ENCODE measurements at regions not wholly inside any gene's neighbourhood (a gene's known extent, or its start where the extent isn't known, plus 50 kb on each side); places are given as distances from the start of the nearest gene placed in this dataset.
"Not testable (repeated sequence)": the region's sequence is repeated elsewhere in the genome, so short reads cannot be mapped to it uniquely, and the experiment has no call there.

DNA sequence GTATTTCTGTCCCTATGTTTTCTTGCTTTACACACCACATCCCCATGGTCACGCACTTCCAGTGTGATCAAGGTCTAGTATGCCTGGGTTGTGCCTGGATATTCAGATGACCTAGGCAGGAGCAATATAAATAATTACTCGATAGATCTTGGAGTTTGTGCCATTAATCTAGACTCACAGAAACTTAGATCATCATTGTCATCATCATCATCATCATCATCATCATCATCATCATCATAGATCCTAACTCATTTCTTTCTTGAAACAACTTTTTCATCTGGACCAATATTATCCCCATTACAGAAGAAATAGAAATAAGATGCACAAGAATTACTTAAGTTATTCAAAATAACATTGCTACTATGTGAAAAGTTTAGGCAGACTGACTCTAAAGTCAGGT lies 130.3 kb upstream of the LRRTM4 start:
- no peaks in the 10 kb centered on the region for H3K36me3 Mint-ChIP-seq
- H3K4me3 Mint-ChIP-seq = no peak overlapping the region
- no peaks in the 10 kb centered on the region for H3K4me1 Mint-ChIP-seq
- DNase-seq (ENCODE audit: low spot score in 2 of 2) (no peak), ATAC-seq (ENCODE audit: low read depth) (no peak)
- H3K27me3 Mint-ChIP-seq = no peaks in the 10 kb centered on the region
- H3K27ac Mint-ChIP-seq = no peak overlapping the region
- peaks cover 2% of the 10 kb centered on the region for H3K9me3 Mint-ChIP-seq

DNA sequence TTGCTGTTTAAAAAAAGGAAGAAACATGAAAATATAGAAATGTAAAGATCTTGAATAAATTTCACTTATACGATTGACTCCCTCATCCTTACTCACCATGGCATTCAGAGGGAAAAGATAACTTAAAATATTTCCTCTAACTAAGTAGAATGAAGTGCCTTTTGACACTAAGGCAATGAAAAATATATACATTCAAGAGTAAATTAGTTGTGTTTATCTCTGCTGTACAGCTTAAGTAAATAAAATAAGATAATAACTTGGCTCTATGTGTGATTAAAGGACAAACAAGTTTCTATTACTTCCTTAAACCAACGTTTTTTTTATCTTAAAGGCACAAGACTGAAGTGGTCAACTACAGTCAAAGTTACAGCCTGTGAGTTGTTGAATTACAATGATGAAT lies 142.3 kb upstream of the LRRTM4 start:
- no peaks in the 10 kb centered on the region for H3K36me3 Mint-ChIP-seq
- H3K27me3 Mint-ChIP-seq = no peaks in the 10 kb centered on the region
- ATAC-seq (ENCODE audit: low read depth) (no peak), DNase-seq (ENCODE audit: low spot score in 2 of 2) (no peak)
- no peak overlapping the region for H3K4me3 Mint-ChIP-seq
- peaks cover 4% of the 10 kb centered on the region for H3K9me3 Mint-ChIP-seq
- no peak overlapping the region for H3K27ac Mint-ChIP-seq
- no peaks in the 10 kb centered on the region for H3K4me1 Mint-ChIP-seq

DNA sequence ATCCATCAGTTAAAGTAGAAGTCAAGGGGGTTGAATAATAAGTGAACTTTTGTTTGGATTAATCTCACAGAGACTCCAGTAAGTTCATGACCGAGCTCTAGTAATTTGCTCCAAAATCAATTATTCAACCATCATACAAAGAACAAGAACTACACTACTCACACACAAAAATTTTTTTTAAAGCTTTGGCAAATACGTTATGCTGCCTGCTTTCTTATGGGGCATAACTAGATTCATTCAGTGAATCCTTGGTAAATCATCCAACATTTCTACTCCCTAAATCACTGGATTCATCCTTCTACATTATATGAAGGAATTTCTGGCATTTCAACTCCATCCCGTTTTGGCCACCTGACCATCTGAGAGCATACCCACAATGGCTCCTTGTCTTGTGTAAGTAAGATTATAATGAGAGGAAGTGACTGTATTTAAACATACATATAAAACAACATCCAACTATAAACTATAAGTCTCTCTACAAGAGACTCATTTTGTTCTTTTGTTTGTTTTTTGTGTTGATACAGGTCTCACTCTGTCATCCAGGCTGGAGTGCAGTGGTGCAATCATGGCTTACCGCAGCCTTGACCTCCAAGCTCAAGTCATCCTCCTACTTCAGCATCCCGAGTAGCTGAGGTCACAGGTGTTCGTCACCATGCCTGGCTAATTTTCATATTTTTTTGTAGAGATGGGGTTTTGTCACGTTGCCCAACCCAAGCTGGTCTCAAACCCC lies 144.2 kb upstream of the LRRTM4 start:
- ATAC-seq (ENCODE audit: low read depth) = no peak
- peaks cover 2% of the 10 kb centered on the region for H3K9me3 Mint-ChIP-seq
- H3K27me3 Mint-ChIP-seq = no peaks in the 10 kb centered on the region
- no peaks in the 10 kb centered on the region for H3K4me1 Mint-ChIP-seq
- no peak overlapping the region for H3K27ac Mint-ChIP-seq
- no peak overlapping the region for H3K4me3 Mint-ChIP-seq
- H3K36me3 Mint-ChIP-seq = no peaks in the 10 kb centered on the region
- no peak for DNase-seq (ENCODE audit: low spot score in 2 of 2)

DNA sequence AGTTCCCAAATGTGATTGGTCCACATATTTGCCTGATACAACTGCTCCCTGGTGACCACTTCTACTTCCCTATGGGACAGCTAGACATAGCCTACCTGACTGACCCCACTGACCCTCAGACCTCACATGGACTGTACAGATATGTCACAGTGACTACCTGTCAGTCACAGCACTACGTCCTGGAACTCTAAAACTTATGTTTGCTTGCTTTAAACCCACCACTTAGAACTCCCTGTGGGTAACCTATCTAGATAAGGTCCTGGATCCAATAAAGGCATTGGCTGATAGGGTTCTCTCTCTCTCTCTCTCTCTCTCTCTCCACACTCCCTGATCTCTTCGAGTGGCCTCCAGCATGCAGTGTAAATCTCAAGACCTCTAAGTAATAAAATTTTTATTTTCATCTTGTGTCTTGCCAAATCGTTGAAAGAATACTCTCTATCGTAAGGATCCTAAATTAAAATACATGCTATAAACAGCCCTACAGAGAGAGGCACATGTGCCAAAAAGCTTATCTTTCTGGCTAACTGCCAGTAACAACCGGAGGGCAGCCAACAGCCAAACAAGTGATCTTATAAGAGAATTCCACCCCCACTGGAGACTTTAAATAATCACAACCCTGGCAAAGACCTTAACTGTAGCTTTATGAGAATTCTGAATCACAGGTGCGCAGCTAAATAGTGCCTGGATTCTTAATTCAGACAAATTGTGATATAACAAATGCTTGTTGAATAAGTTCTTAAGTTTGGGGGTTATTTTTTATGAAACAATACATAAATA lies 162.6 kb upstream of the LRRTM4 start:
- H3K27ac Mint-ChIP-seq; H3K4me1 Mint-ChIP-seq; H3K27me3 Mint-ChIP-seq; ATAC-seq (ENCODE audit: low read depth); H3K9me3 Mint-ChIP-seq; DNase-seq (ENCODE audit: low spot score in 2 of 2); H3K36me3 Mint-ChIP-seq; H3K4me3 Mint-ChIP-seq: not testable (repeated sequence)

DNA sequence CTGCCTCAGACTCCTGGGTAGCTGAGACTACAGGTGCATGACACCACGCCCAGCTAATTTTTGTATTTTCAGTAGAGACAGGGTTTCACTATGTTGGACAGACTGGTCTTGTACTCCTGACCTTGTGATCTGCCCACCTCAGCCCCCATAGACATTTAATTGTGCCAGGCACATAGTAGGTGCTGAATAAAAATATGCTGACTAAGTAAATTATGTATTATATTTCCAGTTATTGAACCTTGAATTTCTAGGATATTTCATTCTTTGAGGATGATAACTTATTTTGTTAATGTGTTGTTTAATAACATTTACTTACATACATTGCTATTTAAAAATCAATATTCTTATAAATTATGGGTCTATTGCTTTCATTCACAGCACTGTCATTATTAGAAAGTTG lies 190.4 kb upstream of the LRRTM4 start:
- DNase-seq (ENCODE audit: low spot score in 2 of 2) (no peak), ATAC-seq (ENCODE audit: low read depth) (no peak)
- H3K9me3 Mint-ChIP-seq = peaks cover 2% of the 10 kb centered on the region
- H3K27ac Mint-ChIP-seq = no peak overlapping the region
- H3K4me1 Mint-ChIP-seq = no peaks in the 10 kb centered on the region
- no peaks in the 10 kb centered on the region for H3K27me3 Mint-ChIP-seq
- no peak overlapping the region for H3K4me3 Mint-ChIP-seq
- H3K36me3 Mint-ChIP-seq = no peaks in the 10 kb centered on the region

DNA sequence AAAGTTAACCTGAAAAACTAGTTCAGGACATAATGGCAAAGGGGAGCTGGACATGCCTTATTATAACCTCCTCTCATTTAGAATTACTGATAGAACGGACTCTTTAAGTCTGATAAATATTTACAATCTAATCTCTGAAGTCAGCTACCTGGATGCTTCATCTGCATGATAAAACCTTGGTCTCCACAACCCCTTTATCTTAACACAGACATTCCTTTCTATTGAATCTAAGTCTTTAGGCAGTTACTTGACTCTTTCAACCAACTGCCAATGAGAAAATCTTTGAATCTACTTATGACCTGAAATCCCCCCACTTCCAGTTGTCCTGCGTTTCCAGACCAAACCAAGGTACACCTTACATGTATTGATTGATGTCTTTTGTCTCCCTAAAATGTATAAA lies 191.2 kb upstream of the LRRTM4 start:
- ATAC-seq (ENCODE audit: low read depth) (no peak), DNase-seq (ENCODE audit: low spot score in 2 of 2) (no peak)
- Mint-ChIP-seq H3K27me3 (no peaks in the 10 kb centered on the region), H3K4me1 (no peaks in the 10 kb centered on the region), H3K27ac (no peak overlapping the region), H3K4me3 (no peak overlapping the region), H3K36me3 (no peaks in the 10 kb centered on the region), H3K9me3 (peaks cover 2% of the 10 kb centered on the region)

DNA sequence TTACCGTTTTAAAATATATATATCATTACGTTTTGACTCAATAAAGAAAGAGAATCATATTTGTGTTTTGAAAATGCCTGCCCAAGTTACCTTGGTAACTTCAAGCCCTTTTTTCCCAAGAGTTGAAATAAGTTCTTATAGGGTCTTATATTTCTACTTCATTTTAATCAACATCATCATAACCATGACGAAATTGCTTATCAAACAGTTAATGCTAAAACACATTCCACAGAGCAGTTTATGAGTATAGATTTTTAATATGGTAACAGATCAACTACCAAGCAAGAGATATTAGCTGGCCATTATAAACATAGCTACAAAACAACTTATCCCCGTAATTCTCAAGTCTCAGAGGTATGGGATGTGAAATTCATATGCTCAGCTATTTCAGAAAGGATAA lies 197.9 kb upstream of the LRRTM4 start:
- DNase-seq (ENCODE audit: low spot score in 2 of 2) = no peak
- H3K4me1 Mint-ChIP-seq = no peaks in the 10 kb centered on the region
- no peak for ATAC-seq (ENCODE audit: low read depth)
- no peaks in the 10 kb centered on the region for H3K27me3 Mint-ChIP-seq
- H3K36me3 Mint-ChIP-seq = no peaks in the 10 kb centered on the region
- H3K4me3 Mint-ChIP-seq = no peak overlapping the region
- no peak overlapping the region for H3K27ac Mint-ChIP-seq
- peaks cover 1% of the 10 kb centered on the region for H3K9me3 Mint-ChIP-seq

DNA sequence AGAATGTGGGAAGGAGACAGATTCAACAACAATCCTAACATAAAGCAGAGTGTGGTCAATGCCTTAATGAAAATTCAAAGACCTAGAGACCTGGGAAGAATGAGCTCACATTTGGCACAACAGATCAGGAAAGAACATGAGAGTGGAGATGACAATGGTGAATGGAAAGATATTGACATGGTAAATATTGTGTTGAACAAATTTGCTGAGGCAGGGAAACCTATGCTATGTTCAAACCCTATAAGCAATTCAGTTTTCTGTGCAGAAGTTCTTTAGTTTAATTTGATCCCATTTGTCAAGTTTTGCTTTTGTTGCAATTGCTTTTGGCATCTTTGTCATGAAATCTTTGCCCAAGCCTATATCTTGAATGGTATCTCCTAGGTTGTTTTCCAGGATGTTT lies 199.4 kb upstream of the LRRTM4 start:
- Mint-ChIP-seq H3K4me3 (no peak overlapping the region), H3K27me3 (no peaks in the 10 kb centered on the region), H3K27ac (no peak overlapping the region), H3K36me3 (no peaks in the 10 kb centered on the region), H3K4me1 (no peaks in the 10 kb centered on the region), H3K9me3 (peaks cover 1% of the 10 kb centered on the region)
- DNase-seq (ENCODE audit: low spot score in 2 of 2) = no peak
- no peak for ATAC-seq (ENCODE audit: low read depth)

DNA sequence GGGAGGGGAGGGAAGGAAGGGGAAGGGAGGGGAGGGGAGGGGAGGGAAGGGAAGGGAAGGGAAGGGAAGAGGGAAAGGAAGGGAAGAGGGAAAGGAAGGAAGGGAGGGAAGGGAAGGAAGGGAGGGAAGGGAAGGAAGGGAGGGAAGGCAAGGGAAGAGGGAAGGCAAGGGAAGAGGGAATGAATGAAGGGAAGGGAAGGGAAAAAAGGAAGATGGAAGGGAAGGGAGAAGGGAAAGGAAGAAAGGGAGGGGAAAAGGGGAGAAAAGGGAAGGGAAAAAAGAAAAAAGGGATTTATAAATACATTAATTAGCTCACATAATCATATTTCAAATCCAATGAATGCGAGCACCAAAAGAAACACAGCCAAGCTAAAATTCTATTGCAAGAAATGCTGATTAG lies 202.9 kb upstream of the LRRTM4 start:
- no peak for DNase-seq (ENCODE audit: low spot score in 2 of 2)
- Mint-ChIP-seq H3K4me1 (no peaks in the 10 kb centered on the region), H3K36me3 (no peaks in the 10 kb centered on the region), H3K27ac (no peak overlapping the region), H3K9me3 (peaks cover 1% of the 10 kb centered on the region), H3K4me3 (no peak overlapping the region), H3K27me3 (no peaks in the 10 kb centered on the region)
- no peak for ATAC-seq (ENCODE audit: low read depth)

DNA sequence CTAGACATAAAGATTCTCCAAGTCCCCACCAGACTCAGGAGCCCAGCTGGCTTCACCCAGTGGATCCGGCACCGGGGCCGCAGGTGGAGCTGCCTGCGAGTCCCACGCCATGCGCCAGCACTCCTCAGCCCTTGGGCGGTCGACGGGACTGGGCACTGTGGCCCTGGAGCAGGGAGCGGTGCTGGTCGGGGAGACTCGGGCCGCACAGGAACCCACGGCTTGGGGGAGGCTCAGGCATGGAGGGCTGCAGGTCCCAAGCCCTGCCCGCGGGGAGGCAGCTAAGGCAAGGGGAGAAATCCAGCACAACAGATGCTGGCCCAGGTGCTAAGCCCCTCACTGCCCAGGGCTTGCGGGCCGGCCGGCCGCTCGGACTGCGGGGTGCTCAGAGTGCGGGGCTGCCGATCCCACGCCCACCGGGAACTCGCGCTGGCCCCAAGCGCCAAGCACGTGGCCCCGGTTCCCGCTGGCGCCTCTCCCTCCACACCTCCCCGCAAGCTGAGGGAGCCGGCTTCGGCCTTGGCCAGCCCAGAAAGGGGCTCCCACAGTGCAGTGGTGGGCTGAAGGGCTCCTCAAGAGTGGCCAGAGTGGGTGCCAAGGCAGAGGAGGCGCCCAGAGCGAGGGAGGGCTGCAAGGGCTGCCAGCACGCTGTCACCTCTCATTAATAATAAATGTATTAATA lies 212.6 kb upstream of the LRRTM4 start:
- H3K27me3 Mint-ChIP-seq; DNase-seq (ENCODE audit: low spot score in 2 of 2); H3K4me3 Mint-ChIP-seq; ATAC-seq (ENCODE audit: low read depth); H3K36me3 Mint-ChIP-seq; H3K9me3 Mint-ChIP-seq; H3K4me1 Mint-ChIP-seq; H3K27ac Mint-ChIP-seq: not testable (repeated sequence)

DNA sequence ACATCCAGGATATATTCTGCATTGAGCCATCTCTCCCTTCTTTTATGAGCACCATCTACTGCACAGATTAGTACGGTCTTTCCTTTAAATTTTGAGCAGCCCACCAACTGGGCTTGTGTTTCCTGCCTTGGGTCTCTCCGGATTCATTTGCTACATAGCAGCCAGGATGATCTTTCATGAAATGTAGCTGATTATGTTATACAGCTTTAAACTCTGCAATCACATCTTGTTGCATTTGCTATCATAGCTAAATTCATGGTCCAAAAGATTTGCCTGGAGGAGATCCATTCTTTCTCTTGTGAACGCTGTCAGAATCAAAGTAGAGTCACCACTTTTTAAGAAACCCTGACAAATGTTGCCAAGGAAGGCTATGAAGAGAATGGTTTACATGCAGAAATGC lies 215.1 kb upstream of the LRRTM4 start:
- no peak overlapping the region for H3K4me3 Mint-ChIP-seq

DNA sequence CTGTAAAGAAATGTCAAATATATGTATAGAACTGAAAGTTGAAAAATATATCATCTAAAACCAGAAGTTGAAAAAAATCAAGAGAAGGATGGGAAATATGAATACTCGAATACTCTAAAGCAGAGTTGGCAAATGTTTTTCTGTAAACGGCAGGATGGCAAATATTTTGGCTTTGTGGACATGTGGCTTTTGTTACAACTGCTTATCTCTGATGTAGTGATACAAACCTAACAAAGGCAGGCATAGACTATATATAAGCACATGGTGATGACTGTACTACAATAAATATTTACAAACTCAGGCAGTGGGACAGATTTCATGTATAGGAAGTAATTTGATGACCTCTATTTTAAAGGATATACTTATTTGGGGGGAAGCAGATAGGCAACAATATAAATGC lies 224.6 kb upstream of the LRRTM4 start:
- DNase-seq (ENCODE audit: low spot score in 2 of 2) (no peak), ATAC-seq (ENCODE audit: low read depth) (no peak)
- no peaks in the 10 kb centered on the region for H3K4me1 Mint-ChIP-seq
- peaks cover 10% of the 10 kb centered on the region for H3K9me3 Mint-ChIP-seq
- no peaks in the 10 kb centered on the region for H3K36me3 Mint-ChIP-seq
- no peak overlapping the region for H3K27ac Mint-ChIP-seq
- H3K4me3 Mint-ChIP-seq = no peak overlapping the region
- H3K27me3 Mint-ChIP-seq = no peaks in the 10 kb centered on the region

More for the DNA sequence above, 215.1 kb upstream of the LRRTM4 start:
- Mint-ChIP-seq H3K9me3 (no peaks in the 10 kb centered on the region), H3K27me3 (no peaks in the 10 kb centered on the region), H3K4me1 (no peaks in the 10 kb centered on the region), H3K27ac (no peak overlapping the region), H3K36me3 (no peaks in the 10 kb centered on the region)
- ATAC-seq (ENCODE audit: low read depth) (no peak), DNase-seq (ENCODE audit: low spot score in 2 of 2) (no peak)

DNA sequence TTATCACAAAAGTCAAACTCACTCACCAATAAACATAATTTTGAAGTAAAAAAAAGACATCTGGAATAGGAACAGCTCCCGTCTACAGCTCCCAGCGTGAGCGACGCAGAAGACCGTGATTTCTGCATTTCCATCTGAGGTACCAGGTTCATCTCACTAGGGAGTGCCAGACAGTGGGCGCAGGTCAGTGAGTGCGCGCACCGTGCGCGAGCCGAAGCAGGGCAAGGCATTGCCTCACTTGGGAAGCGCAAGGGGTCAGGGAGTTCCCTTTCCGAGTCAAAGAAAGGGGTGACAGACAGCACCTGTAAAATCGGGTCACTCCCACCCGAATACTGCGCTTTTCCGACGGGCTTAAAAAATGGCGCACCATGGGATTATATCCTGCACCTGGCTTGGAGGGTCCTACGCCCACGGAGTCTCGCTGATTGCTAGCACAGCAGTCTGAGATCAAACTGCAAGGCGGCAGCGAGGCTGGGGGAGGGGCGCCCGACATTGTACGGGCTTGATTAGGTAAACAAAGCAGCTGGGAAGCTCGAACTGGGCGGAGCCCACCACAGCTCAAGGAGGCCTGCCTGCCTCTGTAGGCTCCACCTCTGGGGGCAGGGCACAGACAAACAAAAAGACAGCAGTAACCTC lies 231.7 kb upstream of the LRRTM4 start:
- not testable (repeated sequence) for H3K9me3 Mint-ChIP-seq; H3K4me1 Mint-ChIP-seq; H3K27me3 Mint-ChIP-seq; ATAC-seq (ENCODE audit: low read depth); H3K4me3 Mint-ChIP-seq; DNase-seq (ENCODE audit: low spot score in 2 of 2); H3K27ac Mint-ChIP-seq; H3K36me3 Mint-ChIP-seq

DNA sequence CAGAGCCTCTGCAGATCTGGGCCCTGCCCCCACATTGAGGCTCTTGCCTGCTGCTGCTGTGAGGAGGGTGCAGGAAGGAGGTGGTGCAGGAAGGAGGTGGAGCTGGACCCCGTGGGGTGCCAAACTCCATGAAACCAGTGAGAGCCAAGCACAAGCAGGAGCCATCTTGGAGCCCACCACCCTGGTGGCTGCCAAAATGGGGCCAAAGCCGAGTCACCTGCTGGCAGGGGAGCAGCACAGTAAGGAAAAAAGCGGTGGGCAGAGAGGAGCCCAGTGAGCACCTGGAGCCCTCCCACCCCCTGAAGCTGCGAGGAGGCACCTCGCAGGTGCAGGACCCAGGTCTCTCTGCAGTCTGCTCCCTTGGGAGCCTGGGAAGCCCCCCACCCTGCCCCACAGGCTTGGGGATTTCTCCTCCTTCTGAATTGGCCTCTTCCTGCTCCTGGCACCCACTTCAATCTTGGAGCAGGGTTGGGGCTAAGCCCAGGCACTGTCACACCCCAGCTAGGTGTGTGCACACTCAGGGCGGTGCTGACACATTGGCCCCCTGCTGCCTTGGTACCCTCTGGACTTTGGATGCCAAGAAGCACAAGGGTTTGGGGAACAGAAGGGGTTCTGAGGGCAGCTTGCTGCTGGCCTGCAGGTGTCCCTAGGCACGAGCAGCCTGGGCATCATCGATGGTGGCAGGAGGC lies 245.4 kb upstream of the LRRTM4 start:
- H3K27me3 Mint-ChIP-seq = no peaks in the 10 kb centered on the region
- no peak for DNase-seq (ENCODE audit: low spot score in 2 of 2)
- no peak for ATAC-seq (ENCODE audit: low read depth)
- no peak overlapping the region for H3K27ac Mint-ChIP-seq
- H3K36me3 Mint-ChIP-seq = no peaks in the 10 kb centered on the region
- H3K9me3 Mint-ChIP-seq = peaks cover 6% of the 10 kb centered on the region
- H3K4me1 Mint-ChIP-seq = no peaks in the 10 kb centered on the region
- H3K4me3 Mint-ChIP-seq = no peak overlapping the region

Measured in memory B cell (primary cell).